ENCODE measurements at regions not wholly inside any gene's neighbourhood (a gene's known extent, or its start where the extent isn't known, plus 50 kb on each side); places are given as distances from the start of the nearest gene placed in this dataset.
"Not testable (repeated sequence)": the region's sequence is repeated elsewhere in the genome, so short reads cannot be mapped to it uniquely, and the experiment has no call there.

DNA sequence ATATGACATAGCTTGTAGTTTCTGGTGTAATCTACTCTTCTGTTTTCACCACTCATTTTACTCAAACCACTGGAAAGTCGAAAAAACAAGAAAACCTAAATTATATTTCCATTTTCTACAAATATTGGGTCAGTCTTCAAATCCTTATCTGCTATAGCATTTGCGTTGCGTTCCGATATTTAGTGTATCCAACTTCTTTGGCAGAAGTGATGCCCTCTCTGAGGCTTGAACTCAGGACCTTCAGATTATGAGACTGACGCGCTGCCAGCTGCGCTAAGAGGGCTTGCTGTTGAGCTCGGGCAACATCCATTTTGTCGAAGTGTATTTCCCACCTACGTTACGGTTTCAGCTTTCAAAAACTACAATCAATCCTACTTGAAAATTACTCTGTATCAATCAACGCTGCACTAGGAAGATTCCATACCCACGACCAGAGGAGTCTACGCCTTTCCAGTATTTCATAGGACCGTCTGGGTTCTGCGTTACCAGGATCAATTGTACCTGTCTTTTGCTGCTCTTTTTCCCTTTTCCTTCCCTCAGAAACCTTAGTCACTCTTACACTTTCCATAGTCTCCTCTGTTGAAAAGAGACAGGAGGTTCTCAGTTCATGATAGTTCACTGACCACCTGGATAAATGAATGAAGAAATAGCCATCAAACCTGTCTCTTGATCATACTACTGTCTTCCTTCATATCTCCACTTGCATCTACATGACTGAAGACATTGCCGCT is 140.5 kb upstream of the ZNF322 start:
- H2AK5ac ChIP-seq (ENCODE audit: low read depth, low read length); H4K8ac ChIP-seq (ENCODE audit: low read depth in 2 of 2, low read length in 2 of 2); H4K91ac ChIP-seq (ENCODE audit: insufficient read depth, low read depth, low read length); dilution Hi-C loops (cut with HindIII; ENCODE audit: low sequenced_read_pairs, unreplicated experiment); H4K20me1 ChIP-seq (ENCODE audit: insufficient read depth, low read length); H2AK9ac ChIP-seq (replicated peaks; ENCODE audit: low read depth, low read length, poor library complexity); H3K56ac ChIP-seq (ENCODE audit: extremely low read depth, insufficient read depth, low read length); H4K5ac ChIP-seq (ENCODE audit: low read depth, low read length); H2BK20ac ChIP-seq (ENCODE audit: low read depth, low read length); H3K36me3 ChIP-seq (ENCODE audit: control insufficient read depth, insufficient read depth, low read length); in situ Hi-C loops (cut with MboI; ENCODE audit: low sequenced_read_pairs); H2BK5ac ChIP-seq (ENCODE audit: low read depth, low read length, poor library complexity, severe bottlenecking); H3K79me1 ChIP-seq (ENCODE audit: low read depth in 1 of 2, low read length in 2 of 2); H3K9me3 ChIP-seq (ENCODE audit: control insufficient read depth, insufficient read depth, low read length); H2BK120ac ChIP-seq (ENCODE audit: low read depth, low read length); H3K9ac ChIP-seq (ENCODE audit: low read depth, low read length); H3K4me2 ChIP-seq (ENCODE audit: low read depth, low read length); CTCF ChIA-PET; H3K27me3 ChIP-seq (ENCODE audit: control insufficient read depth, insufficient read depth, low read length); H3K4me3 ChIP-seq (ENCODE audit: insufficient read depth, low read depth, low read length); BruUV-seq (replicated peaks); H3K23ac ChIP-seq (ENCODE audit: low read depth, low read length); H3K14ac ChIP-seq (replicated peaks; ENCODE audit: low read depth, low read length); H3K9me1 ChIP-seq (ENCODE audit: insufficient read depth, low read length); intact Hi-C loops (cut with micrococcal nuclease); H3K27ac ChIP-seq (ENCODE audit: insufficient read depth, low read length); H2AFZ ChIP-seq (replicated peaks; ENCODE audit: low read length, poor library complexity); H2BK15ac ChIP-seq (ENCODE audit: low read depth, low read length); H3K4me1 ChIP-seq (ENCODE audit: control insufficient read depth, insufficient read depth, low read length); H3K18ac ChIP-seq (ENCODE audit: low read depth, low read length); POLR2A ChIA-PET (ENCODE audit: unreplicated experiment); H3K4ac ChIP-seq (ENCODE audit: low read depth, low read length); DNase-seq: not testable (repeated sequence)
- peak; percentile 63 for ATAC-seq (ENCODE audit: low read depth)
- WGBS, 2 experiments (ENCODE audit: extremely low coverage in 2 of 2, insufficient read length in 1 of 2) = no CpG with 5 or more reads among the region's 17 CpGs

DNA sequence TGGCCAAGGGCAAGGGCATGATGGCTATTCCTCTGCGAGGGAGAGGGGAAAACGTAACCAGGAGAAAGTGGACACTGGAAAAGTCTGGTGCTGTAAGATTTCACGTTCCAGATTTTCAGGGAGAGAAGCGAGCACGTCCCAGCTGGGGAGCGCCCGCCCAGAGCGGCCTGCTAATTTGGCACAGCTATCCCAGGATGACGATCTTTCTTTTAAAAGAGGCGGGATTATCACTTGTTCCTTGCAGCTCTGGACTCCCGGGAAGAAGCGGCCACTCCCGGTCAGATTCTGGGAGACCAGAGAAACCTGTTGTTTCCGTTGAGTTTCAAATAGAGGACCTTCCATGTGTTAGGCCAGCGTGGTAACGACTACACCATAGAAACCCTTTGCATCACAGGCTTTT is 144.2 kb upstream of the ZNF322 start:
- dilution Hi-C loops (cut with HindIII; ENCODE audit: low sequenced_read_pairs, unreplicated experiment); POLR2A ChIA-PET (ENCODE audit: unreplicated experiment); H3K9me3 ChIP-seq (ENCODE audit: control insufficient read depth, insufficient read depth, low read length); H2AK5ac ChIP-seq (ENCODE audit: low read depth, low read length); H2BK120ac ChIP-seq (ENCODE audit: low read depth, low read length); H2BK20ac ChIP-seq (ENCODE audit: low read depth, low read length); H3K27ac ChIP-seq (ENCODE audit: insufficient read depth, low read length); CTCF ChIA-PET; H4K91ac ChIP-seq (ENCODE audit: insufficient read depth, low read depth, low read length); H2AK9ac ChIP-seq (replicated peaks; ENCODE audit: low read depth, low read length, poor library complexity); H3K4ac ChIP-seq (ENCODE audit: low read depth, low read length); H3K4me1 ChIP-seq (ENCODE audit: control insufficient read depth, insufficient read depth, low read length); H4K8ac ChIP-seq (ENCODE audit: low read depth in 2 of 2, low read length in 2 of 2); H2BK5ac ChIP-seq (ENCODE audit: low read depth, low read length, poor library complexity, severe bottlenecking); DNase-seq; H3K14ac ChIP-seq (replicated peaks; ENCODE audit: low read depth, low read length); H4K20me1 ChIP-seq (ENCODE audit: insufficient read depth, low read length); H3K23ac ChIP-seq (ENCODE audit: low read depth, low read length); H3K18ac ChIP-seq (ENCODE audit: low read depth, low read length); H3K4me2 ChIP-seq (ENCODE audit: low read depth, low read length); H3K79me1 ChIP-seq (ENCODE audit: low read depth in 1 of 2, low read length in 2 of 2); H3K36me3 ChIP-seq (ENCODE audit: control insufficient read depth, insufficient read depth, low read length); intact Hi-C loops (cut with micrococcal nuclease); H2AFZ ChIP-seq (replicated peaks; ENCODE audit: low read length, poor library complexity); H3K27me3 ChIP-seq (ENCODE audit: control insufficient read depth, insufficient read depth, low read length); H4K5ac ChIP-seq (ENCODE audit: low read depth, low read length); H3K56ac ChIP-seq (ENCODE audit: extremely low read depth, insufficient read depth, low read length); H2BK15ac ChIP-seq (ENCODE audit: low read depth, low read length); H3K9me1 ChIP-seq (ENCODE audit: insufficient read depth, low read length); H3K9ac ChIP-seq (ENCODE audit: low read depth, low read length); in situ Hi-C loops (cut with MboI; ENCODE audit: low sequenced_read_pairs); ATAC-seq (ENCODE audit: low read depth); BruUV-seq (replicated peaks); H3K4me3 ChIP-seq (ENCODE audit: insufficient read depth, low read depth, low read length): not testable (repeated sequence)
- no CpG with 5 or more reads among the region's 16 CpGs for WGBS, 2 experiments (ENCODE audit: extremely low coverage in 2 of 2, insufficient read length in 1 of 2)

All from IMR-90 (cell line).